Activated CD4-positive, alpha-beta T cell treated with anti-CD3 and anti-CD28 coated beads, Interleukin-2, amount 50 U/mL, for 4 hours (primary cell): ENCODE measurements at regions not wholly inside any gene's neighbourhood (a gene's known extent, or its start where the extent isn't known, plus 50 kb on each side); places are given as distances from the start of the nearest gene placed in this dataset.
"Not testable (repeated sequence)": the region's sequence is repeated elsewhere in the genome, so short reads cannot be mapped to it uniquely, and the experiment has no call there.

Experiments
- DNase-seq, 2 experiments: peaks; one replicate each; pipeline ENCODE4 v3.0.0-alpha.2; 2020

GRCh38 chr2:105691947-105692390 is 52.7 kb upstream of the NCK2 start:
- DNase-seq: no peak

GRCh38 chr2:105690566-105690965 is 54.1 kb upstream of the NCK2 start:
- no peak for DNase-seq

- no peak for DNase-seq
Measured at GRCh38 chr2:105689484-105689883, 55.2 kb upstream of the NCK2 start.

DNA sequence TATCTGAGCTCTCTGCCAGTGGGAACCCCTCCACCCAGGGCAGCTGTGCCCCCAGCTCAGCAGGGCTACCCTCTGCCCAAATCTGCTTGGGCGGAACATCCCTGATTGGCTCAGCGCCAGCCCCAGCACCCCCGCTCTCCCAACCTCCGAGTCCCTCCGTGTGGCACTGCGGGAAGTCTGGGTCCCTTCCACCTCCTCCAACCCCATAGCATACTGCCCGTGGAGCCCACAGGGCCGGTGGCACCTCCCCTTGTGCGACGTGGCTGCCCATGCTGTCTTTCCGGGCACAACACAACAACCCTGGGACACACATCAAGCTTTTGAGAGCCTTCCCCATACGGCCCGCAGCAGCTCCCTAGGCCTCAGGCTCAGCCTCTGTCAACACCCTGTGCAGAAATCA is 55.8 kb upstream of the NCK2 start:
- DNase-seq: no peak

DNA sequence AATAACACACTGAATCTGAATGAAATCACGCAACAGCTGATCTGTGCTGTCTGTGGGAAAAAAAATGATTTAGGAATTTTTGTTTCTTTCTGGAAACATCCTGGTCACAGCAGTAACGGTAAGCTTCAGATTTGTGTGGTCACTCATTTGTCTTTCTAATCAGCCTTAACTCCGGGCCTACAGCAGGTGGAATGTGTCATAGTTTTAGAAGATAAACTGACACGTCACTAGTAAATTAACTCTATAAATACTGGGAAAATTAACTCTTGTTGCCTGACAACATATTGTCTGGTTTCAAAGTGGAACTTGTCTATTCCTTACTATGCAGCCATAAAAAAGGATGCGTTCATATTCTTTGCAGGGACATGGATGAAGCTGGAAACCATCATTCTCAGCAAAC is 58.1 kb upstream of the NCK2 start:
- no peak for DNase-seq

GRCh38 chr2:105683011-105683492 is 61.7 kb upstream of the NCK2 start:
- DNase-seq: no peak

- DNase-seq: no peak
Measured at GRCh38 chr2:105682401-105682800, 62.3 kb upstream of the NCK2 start.

- no peak for DNase-seq
Measured at GRCh38 chr2:105681927-105682326, 62.8 kb upstream of the NCK2 start.

- no peak for DNase-seq
Measured at GRCh38 chr2:105680357-105680756, 64.4 kb upstream of the NCK2 start.

GRCh38 chr2:105678346-105678745 is 66.4 kb upstream of the NCK2 start:
- DNase-seq: no peak

- no peak for DNase-seq
Measured at GRCh38 chr2:105677901-105678300, 66.8 kb upstream of the NCK2 start.

- DNase-seq: no peak
Measured at GRCh38 chr2:105675841-105676240, 68.9 kb upstream of the NCK2 start.

- DNase-seq: peak in 1 of 2 experiments; percentile 5
Measured at GRCh38 chr2:105674859-105675541, 69.7 kb upstream of the NCK2 start.

DNA sequence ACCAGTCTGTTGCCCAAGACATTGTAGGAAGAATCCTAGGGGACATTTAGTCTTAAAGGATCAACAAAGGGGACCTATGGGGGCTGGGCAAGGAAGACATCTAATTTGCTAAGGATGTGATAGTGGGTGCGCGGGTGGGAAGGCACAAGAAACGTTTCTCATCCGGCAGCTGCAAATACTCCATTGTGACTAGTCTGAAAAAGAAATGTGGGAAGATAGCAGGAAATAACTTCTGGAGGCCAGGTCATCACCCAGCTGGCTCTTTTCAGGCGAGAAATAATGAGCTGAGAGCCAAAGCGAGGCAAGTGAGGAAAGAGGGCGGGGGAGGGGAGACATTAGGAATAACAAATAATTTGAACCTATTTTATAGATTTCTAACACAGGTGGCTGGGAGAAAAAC is 70.3 kb upstream of the NCK2 start:
- DNase-seq: no peak

DNA sequence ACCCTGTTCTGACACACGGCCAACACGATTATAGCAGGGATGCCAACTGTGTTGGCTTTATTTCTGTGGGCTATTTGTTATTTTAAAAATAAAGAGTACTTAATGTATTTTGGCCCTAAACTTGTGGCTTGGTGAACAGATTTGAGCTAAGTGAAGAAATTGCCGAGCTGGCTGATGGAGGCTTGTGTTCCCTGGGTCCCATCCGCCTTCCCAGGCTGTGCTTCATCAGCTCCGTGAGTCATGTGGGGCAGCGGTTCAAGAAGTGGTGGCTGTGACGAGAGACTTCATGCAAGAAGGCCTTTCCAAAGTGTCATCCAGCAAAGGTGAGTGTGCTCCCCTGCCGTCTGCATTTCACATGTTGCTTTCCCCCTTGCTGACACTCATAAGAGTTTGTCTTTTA is 73.6 kb upstream of the NCK2 start:
- DNase-seq: no peak

- no peak for DNase-seq
Measured at GRCh38 chr2:105669384-105669891, 75.3 kb upstream of the NCK2 start.

DNA sequence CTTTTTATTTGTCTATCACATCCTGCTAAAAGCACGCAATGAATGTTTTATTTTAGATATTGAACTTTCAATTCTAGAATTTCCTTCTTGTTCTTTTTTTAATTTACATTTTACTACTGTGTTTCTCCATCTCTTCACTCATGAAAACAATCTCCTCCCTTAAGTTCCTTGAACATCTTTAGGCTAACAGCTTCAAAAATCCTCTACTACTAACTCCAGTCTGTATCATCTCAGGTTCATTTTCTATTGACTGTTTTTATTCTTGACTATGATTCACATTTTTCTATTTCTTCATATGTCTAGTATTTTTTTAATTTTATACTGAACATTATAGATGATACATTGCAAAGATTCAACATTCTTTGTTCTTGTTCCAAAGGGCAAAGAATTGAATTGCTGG is 79.2 kb upstream of the NCK2 start:
- DNase-seq: no peak

- no peak for DNase-seq
Measured at GRCh38 chr2:105660489-105660888, 84.2 kb upstream of the NCK2 start.

GRCh38 chr2:105655723-105656606 is 88.7 kb upstream of the NCK2 start:
- not testable (repeated sequence) for DNase-seq

- DNase-seq: no peak
Measured at GRCh38 chr2:105655244-105655643, 89.5 kb upstream of the NCK2 start.

GRCh38 chr2:105654474-105655004 is 90.2 kb upstream of the NCK2 start:
- no peak for DNase-seq

DNA sequence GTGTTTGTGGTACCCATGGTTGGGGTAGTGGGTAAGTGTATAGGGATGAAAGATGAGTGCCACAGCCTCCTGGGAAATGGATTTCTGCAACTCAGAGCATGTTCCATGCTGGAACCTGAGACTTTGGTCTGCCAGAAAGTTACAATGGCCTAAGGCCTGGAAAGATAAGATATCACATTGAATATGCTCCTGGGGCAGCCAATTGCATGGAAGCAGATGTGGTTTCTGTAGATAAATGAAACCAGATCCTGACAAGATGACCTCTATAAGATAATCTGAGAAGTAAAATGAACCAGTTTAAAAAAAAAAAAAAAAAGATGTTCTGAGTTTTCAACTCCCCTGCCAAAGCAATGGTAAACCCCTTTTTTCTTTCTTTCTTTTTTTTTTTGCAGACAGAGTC is 91.4 kb upstream of the NCK2 start:
- DNase-seq: no peak

DNA sequence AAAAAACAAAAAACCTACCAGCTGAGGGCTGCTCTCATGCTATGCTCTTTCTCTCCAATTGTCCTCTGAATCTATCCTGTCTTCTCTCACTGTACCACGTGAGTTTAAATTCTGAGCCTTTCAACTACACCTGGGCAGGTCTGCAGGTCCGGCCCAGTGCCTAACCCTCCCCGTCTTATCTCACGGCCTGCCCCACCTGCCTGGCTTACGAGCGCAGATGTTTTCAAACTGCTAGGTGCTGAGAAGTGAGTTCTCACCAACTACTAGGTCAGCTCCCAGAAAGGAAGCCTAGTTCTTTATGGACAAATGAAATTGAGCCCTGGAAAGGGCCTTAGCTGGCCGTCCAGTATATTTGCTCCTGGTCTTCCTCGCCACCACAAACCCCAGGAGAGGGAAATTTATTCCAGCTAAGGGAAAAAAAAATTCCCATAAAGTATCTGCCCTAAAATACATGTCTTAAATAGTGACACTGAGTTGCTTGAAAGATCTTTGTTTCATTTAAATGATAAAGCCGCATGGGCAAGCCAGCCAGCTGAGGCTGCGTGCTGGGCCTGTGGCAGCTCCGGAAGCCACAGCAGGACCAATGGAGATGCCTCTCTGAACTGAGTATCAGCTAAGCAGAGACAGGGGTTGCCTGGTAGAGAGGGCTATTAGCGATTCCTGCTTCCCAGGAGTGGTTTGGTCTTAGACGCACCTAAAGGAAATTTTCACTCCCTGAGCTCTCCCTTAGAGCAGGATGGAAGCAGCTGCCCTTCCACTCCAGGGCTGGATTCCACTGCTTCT is 92.5 kb upstream of the NCK2 start:
- no peak for DNase-seq
